ENCODE measurements at regions not wholly inside any gene's neighbourhood (a gene's known extent, or its start where the extent isn't known, plus 50 kb on each side); places are given as distances from the start of the nearest gene placed in this dataset.
A peak's percentile ranks its signal among the peaks of the same experiment; 100 is the strongest.

- H3K4me3 ChIP-seq (ENCODE audit: low read depth, low read length): no peak overlapping the region
- in situ Hi-C loops (cut with HindIII; ENCODE audit: low sequenced_read_pairs): no loop called here
- TF ChIP-seq CTCF (IDR thresholded peaks at IDR 0.05; ENCODE audit: low read depth, low read length): no peak
- peak; percentile 50 for DNase-seq (ENCODE audit: low read depth, low spot score)
These were observed 590.9 kb upstream of the GNPDA2 start for GRCh38 chr4:45317276-45317675.

- in situ Hi-C loops (cut with HindIII; ENCODE audit: low sequenced_read_pairs): no loop called here
- TF ChIP-seq CTCF (IDR thresholded peaks at IDR 0.05; ENCODE audit: low read depth, low read length): no peak
- no peak for DNase-seq (ENCODE audit: low read depth, low spot score)
- H3K4me3 ChIP-seq (ENCODE audit: low read depth, low read length): no peak overlapping the region
These were observed 589.9 kb upstream of the GNPDA2 start for GRCh38 chr4:45316257-45316656.

- H3K4me3 ChIP-seq (ENCODE audit: low read depth, low read length): no peak overlapping the region
- TF ChIP-seq CTCF (IDR thresholded peaks at IDR 0.05; ENCODE audit: low read depth, low read length): no peak
- in situ Hi-C loops (cut with HindIII; ENCODE audit: low sequenced_read_pairs): no loop called here
- no peak for DNase-seq (ENCODE audit: low read depth, low spot score)
These were observed 576.5 kb upstream of the GNPDA2 start for GRCh38 chr4:45302828-45303227.

- no peak for TF ChIP-seq CTCF (IDR thresholded peaks at IDR 0.05; ENCODE audit: low read depth, low read length)
- H3K4me3 ChIP-seq (ENCODE audit: low read depth, low read length): no peak overlapping the region
- in situ Hi-C loops (cut with HindIII; ENCODE audit: low sequenced_read_pairs): no loop called here
- no peak for DNase-seq (ENCODE audit: low read depth, low spot score)
These were observed 568.1 kb upstream of the GNPDA2 start for GRCh38 chr4:45294464-45294863.

GRCh38 chr4:45293335-45293734, 567.0 kb upstream of the GNPDA2 start:
- no peak for DNase-seq (ENCODE audit: low read depth, low spot score)
- H3K4me3 ChIP-seq (ENCODE audit: low read depth, low read length): no peak overlapping the region
- TF ChIP-seq CTCF (IDR thresholded peaks at IDR 0.05; ENCODE audit: low read depth, low read length): no peak
- in situ Hi-C loops (cut with HindIII; ENCODE audit: low sequenced_read_pairs): no loop called here

- no peak overlapping the region for H3K4me3 ChIP-seq (ENCODE audit: low read depth, low read length)
- in situ Hi-C loops (cut with HindIII; ENCODE audit: low sequenced_read_pairs): no loop called here
- no peak for DNase-seq (ENCODE audit: low read depth, low spot score)
- TF ChIP-seq CTCF (IDR thresholded peaks at IDR 0.05; ENCODE audit: low read depth, low read length): no peak
These were observed 566.5 kb upstream of the GNPDA2 start for GRCh38 chr4:45292844-45293243.
